ENCODE measurements at regions not wholly inside any gene's neighbourhood (a gene's known extent, or its start where the extent isn't known, plus 50 kb on each side); places are given as distances from the start of the nearest gene placed in this dataset.

GRCh38 chr16:86945166-86945900 is 367.0 kb downstream of the FOXL1 start:
- peaks cover 4% of the 10 kb centered on the region for H3K9me3 Mint-ChIP-seq (ENCODE audit: unreplicated experiment)
- peaks cover 3% of the 10 kb centered on the region for H3K79me2 ChIP-seq (ENCODE audit: insufficient read depth, low read length)
- no peak overlapping the region for H3K4me2 ChIP-seq (ENCODE audit: low read length)
- no peaks in the 10 kb centered on the region for H4K20me1 ChIP-seq (ENCODE audit: insufficient read depth, low read length)
- H3K4me1 Mint-ChIP-seq (ENCODE audit: low read depth, unreplicated experiment) = peaks cover 13% of the 10 kb centered on the region
- no peak for TF ChIP-seq CTCF (IDR thresholded peaks at IDR 0.05; ENCODE audit: insufficient read depth, low read depth, low read length)
- TF ChIP-seq EZH2 (IDR thresholded peaks at IDR 0.05; ENCODE audit: insufficient read depth, low read length) = no peak
- peaks cover 5% of the 10 kb centered on the region for H3K9me3 ChIP-seq (ENCODE audit: insufficient read depth, low read depth, low read length)
- no peak overlapping the region for H3K4me3 Mint-ChIP-seq (ENCODE audit: unreplicated experiment)
- no peak for FAIRE-seq
- no peak overlapping the region for H2AFZ ChIP-seq (ENCODE audit: low read depth, low read length)
- H3K4me1 ChIP-seq (ENCODE audit: insufficient read depth, low read length) = peaks cover 32% of the 10 kb centered on the region
- no peak for DNase-seq (ENCODE audit: low read depth)
- H3K27ac Mint-ChIP-seq (ENCODE audit: unreplicated experiment) = no peak overlapping the region
- H3K36me3 Mint-ChIP-seq (ENCODE audit: low read depth, unreplicated experiment) = no peaks in the 10 kb centered on the region
- no peak overlapping the region for H3K4me3 ChIP-seq (ENCODE audit: insufficient read depth, low read depth, low read length)
- H3K9ac ChIP-seq (ENCODE audit: low read length) = no peak overlapping the region
- H3K27me3 Mint-ChIP-seq (ENCODE audit: low read depth, unreplicated experiment) = no peaks in the 10 kb centered on the region
- H3K36me3 ChIP-seq (ENCODE audit: insufficient read depth, low read length) = no peaks in the 10 kb centered on the region
- no peaks in the 10 kb centered on the region for H3K27me3 ChIP-seq (ENCODE audit: insufficient read depth, low read length)
- no peak overlapping the region for H3K27ac ChIP-seq (ENCODE audit: low read depth, low read length)

GRCh38 chr16:86946396-86946795 is 368.0 kb downstream of the FOXL1 start:
- Histone ChIP-seq H3K36me3 (ENCODE audit: insufficient read depth, low read length) (no peaks in the 10 kb centered on the region), H3K27ac (ENCODE audit: low read depth, low read length) (no peak overlapping the region), H3K4me1 (ENCODE audit: insufficient read depth, low read length) (peaks cover 36% of the 10 kb centered on the region), H2AFZ (ENCODE audit: low read depth, low read length) (no peak overlapping the region), H3K9me3 (ENCODE audit: insufficient read depth, low read depth, low read length) (peaks cover 5% of the 10 kb centered on the region), H3K79me2 (ENCODE audit: insufficient read depth, low read length) (peaks cover 12% of the 10 kb centered on the region), H3K27me3 (ENCODE audit: insufficient read depth, low read length) (no peaks in the 10 kb centered on the region), H3K9ac (ENCODE audit: low read length) (no peak overlapping the region), H4K20me1 (ENCODE audit: insufficient read depth, low read length) (no peaks in the 10 kb centered on the region), H3K4me3 (ENCODE audit: insufficient read depth, low read depth, low read length) (no peak overlapping the region), H3K4me2 (ENCODE audit: low read length) (peak overlapping the region; percentile 54)
- H3K27me3 Mint-ChIP-seq (ENCODE audit: low read depth, unreplicated experiment) = no peaks in the 10 kb centered on the region
- TF ChIP-seq CTCF (IDR thresholded peaks at IDR 0.05; ENCODE audit: insufficient read depth, low read depth, low read length) = no peak
- TF ChIP-seq EZH2 (IDR thresholded peaks at IDR 0.05; ENCODE audit: insufficient read depth, low read length) = no peak
- H3K9me3 Mint-ChIP-seq (ENCODE audit: unreplicated experiment) = peaks cover 1% of the 10 kb centered on the region
- no peak overlapping the region for H3K4me3 Mint-ChIP-seq (ENCODE audit: unreplicated experiment)
- H3K4me1 Mint-ChIP-seq (ENCODE audit: low read depth, unreplicated experiment) = peaks cover 13% of the 10 kb centered on the region
- H3K36me3 Mint-ChIP-seq (ENCODE audit: low read depth, unreplicated experiment) = no peaks in the 10 kb centered on the region
- no peak overlapping the region for H3K27ac Mint-ChIP-seq (ENCODE audit: unreplicated experiment)
- FAIRE-seq (peak; percentile 55), DNase-seq (ENCODE audit: low read depth) (peak; percentile 49)

- Histone ChIP-seq H3K9me3 (ENCODE audit: insufficient read depth, low read depth, low read length) (peaks cover 5% of the 10 kb centered on the region), H3K27ac (ENCODE audit: low read depth, low read length) (no peak overlapping the region), H3K27me3 (ENCODE audit: insufficient read depth, low read length) (no peaks in the 10 kb centered on the region), H3K4me1 (ENCODE audit: insufficient read depth, low read length) (peaks cover 40% of the 10 kb centered on the region), H4K20me1 (ENCODE audit: insufficient read depth, low read length) (no peaks in the 10 kb centered on the region), H3K4me2 (ENCODE audit: low read length) (peak overlapping the region; percentile 54), H3K4me3 (ENCODE audit: insufficient read depth, low read depth, low read length) (no peak overlapping the region), H3K36me3 (ENCODE audit: insufficient read depth, low read length) (no peaks in the 10 kb centered on the region), H3K9ac (ENCODE audit: low read length) (no peak overlapping the region), H2AFZ (ENCODE audit: low read depth, low read length) (no peak overlapping the region), H3K79me2 (ENCODE audit: insufficient read depth, low read length) (peaks cover 12% of the 10 kb centered on the region)
- Mint-ChIP-seq H3K36me3 (ENCODE audit: low read depth, unreplicated experiment) (no peaks in the 10 kb centered on the region), H3K27me3 (ENCODE audit: low read depth, unreplicated experiment) (no peaks in the 10 kb centered on the region), H3K9me3 (ENCODE audit: unreplicated experiment) (peaks cover 1% of the 10 kb centered on the region), H3K27ac (ENCODE audit: unreplicated experiment) (no peak overlapping the region), H3K4me1 (ENCODE audit: low read depth, unreplicated experiment) (peaks cover 13% of the 10 kb centered on the region), H3K4me3 (ENCODE audit: unreplicated experiment) (no peak overlapping the region)
- DNase-seq (ENCODE audit: low read depth) (no peak), FAIRE-seq (no peak)
- TF ChIP-seq CTCF (IDR thresholded peaks at IDR 0.05; ENCODE audit: insufficient read depth, low read depth, low read length) (no peak), EZH2 (IDR thresholded peaks at IDR 0.05; ENCODE audit: insufficient read depth, low read length) (no peak)
These were observed 368.6 kb downstream of the FOXL1 start for GRCh38 chr16:86946981-86947380.

Measured in astrocyte (in vitro differentiated cells and primary cell).